Endothelial cell of hepatic sinusoid (primary cell): ENCODE measurements at regions not wholly inside any gene's neighbourhood (a gene's known extent, or its start where the extent isn't known, plus 50 kb on each side); places are given as distances from the start of the nearest gene placed in this dataset.

Source experiments
- in situ Hi-C: cut with HindIII; loops from 2 replicates; pipeline ENCODE4 v1.10.0; 2017; ENCODE audit warnings: low sequenced_read_pairs

GRCh38 chr6:170179616-170180324 lies 111.1 kb downstream of the DLL1 start:
- in situ Hi-C loops: no loop called here

- in situ Hi-C loops: no loop called here
Measured at GRCh38 chr6:170178561-170179477, 112.1 kb downstream of the DLL1 start.

- in situ Hi-C loops: no loop called here
Measured at GRCh38 chr6:170177772-170178560, 112.9 kb downstream of the DLL1 start.

GRCh38 chr6:170176898-170177771 lies 113.7 kb downstream of the DLL1 start:
- in situ Hi-C loops: no loop called here

DNA sequence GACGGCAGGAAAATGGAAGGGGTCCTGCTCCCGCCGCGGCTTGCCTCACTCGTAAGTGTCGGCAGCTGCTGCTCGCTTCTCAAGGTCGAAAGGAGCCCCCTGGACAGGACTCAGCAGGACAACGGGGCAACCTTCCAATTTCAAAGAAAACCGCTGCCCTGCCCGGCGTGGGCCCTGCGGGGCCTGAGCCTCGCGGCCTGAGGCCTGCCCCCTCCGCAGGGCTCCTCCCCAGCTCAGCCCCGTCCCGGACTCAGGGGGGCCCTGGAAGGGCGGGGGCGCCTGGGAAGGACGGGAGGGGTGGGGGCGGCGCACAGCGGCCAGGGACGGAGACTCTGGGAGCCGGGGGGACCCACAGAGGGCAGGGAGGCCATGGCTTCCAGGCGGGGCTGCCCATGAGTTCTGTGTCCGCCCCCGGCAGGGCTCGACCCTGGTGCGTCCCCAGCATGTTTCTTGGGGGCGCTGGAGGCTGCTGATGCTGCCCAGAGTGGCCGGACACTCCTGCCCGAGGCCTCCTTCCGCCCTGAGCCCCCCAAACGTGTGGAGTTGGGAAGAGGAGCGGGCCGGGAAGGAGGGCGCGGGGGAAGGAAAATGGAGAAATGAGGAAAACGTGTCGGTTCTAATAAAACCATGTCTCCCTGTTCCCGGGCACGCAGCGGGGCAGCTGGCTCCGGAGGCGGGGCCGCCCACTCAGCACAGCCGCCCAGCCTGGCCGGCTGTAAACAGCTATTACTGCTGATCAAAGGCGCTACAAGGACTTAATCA lies 114.6 kb downstream of the DLL1 start:
- in situ Hi-C loops: no loop called here

- in situ Hi-C loops: no loop called here
Measured at GRCh38 chr6:170175644-170176135, 115.2 kb downstream of the DLL1 start.

- in situ Hi-C loops: no loop called here
Measured at GRCh38 chr6:170174771-170175643, 115.9 kb downstream of the DLL1 start.

DNA sequence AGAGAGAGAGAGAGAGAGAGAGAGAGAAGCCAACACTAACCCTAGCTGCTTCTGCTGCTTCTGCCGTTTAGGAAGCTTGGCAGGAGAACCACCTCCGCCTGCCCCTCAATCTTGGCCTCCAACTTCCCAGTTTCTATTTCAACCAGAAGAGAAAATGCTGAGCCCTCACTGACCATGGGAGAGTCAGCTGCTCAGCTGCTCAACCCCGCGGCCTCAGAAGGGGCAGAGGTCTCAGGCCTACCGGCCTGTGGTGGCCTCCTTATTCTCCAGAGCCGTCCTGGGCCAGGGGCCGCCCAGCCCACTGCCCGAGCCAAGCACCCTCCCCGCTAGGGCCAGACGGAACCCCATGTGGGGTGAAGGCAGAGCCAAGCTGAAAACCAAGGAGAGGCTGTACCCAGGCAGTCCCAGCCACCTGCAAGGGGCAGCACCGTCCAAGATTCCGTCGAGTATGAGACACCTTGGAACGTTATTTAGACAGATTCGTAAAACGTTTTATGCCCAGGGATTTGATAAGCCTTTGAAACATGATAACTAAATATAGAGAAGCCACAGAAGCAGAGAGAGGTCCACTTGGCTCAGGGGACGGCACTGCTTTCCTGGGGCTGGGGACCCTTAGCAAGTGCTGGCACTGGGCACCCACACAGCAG lies 116.6 kb downstream of the DLL1 start:
- in situ Hi-C loops: no loop called here

- in situ Hi-C loops: no loop called here
Measured at GRCh38 chr6:170173335-170173881, 117.5 kb downstream of the DLL1 start.

GRCh38 chr6:170172825-170173256 lies 118.0 kb downstream of the DLL1 start:
- in situ Hi-C loops: no loop called here

DNA sequence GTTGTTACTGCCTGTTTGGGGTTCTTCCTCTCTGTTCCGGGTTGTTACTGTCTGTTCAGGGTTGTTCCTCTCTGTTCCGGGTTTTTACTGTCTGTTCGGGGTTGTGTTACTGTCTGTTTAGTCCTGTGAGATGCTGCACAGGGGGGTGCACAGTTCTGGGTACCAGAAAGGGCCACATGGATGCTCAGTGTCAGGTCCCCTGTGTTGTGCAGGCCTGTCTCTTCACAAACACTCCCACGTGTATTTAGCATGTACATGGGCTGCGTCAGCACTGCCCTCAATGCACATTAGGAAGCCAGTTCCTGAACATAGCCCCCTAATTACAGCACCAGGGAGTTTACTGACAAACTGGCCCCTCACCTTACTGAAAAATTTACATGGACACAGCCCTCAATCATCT lies 118.5 kb downstream of the DLL1 start:
- in situ Hi-C loops: no loop called here

- in situ Hi-C loops: no loop called here
Measured at GRCh38 chr6:170167657-170168159, 123.2 kb downstream of the DLL1 start.

GRCh38 chr6:170166511-170167122 lies 124.3 kb downstream of the DLL1 start:
- in situ Hi-C loops: no loop called here

DNA sequence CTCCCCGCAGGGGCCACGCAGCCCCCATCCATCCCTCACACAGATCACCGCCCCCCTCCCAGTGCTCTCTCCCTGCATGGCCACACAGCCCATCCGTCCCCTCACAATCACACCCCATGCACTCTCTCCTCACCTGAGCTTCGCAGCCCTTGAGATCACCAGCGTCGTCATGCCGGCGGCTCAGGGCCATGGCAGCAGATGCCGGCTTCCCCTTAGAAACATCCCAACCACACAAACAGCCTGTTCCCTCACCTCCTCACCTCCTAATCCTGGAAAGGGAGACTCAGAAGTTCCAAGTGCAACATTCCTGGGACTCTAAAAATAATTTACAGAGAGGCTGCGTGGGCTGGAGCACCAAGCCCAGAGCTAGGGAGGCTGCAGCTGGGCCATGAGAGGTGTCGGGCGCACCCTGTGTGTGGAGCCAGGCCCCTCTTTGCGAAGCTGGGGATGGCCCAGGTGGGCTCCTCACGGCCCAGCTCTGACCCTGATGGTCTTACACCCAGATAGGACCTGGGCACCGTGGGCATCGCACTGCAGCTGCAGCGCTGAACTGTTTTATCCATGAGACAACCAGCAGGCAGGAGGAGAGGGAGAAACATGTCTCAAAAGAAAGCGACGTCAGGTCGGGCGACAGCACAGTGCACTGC lies 125.3 kb downstream of the DLL1 start:
- in situ Hi-C loops: no loop called here

- in situ Hi-C loops: no loop called here
Measured at GRCh38 chr6:170165085-170165470, 125.8 kb downstream of the DLL1 start.

DNA sequence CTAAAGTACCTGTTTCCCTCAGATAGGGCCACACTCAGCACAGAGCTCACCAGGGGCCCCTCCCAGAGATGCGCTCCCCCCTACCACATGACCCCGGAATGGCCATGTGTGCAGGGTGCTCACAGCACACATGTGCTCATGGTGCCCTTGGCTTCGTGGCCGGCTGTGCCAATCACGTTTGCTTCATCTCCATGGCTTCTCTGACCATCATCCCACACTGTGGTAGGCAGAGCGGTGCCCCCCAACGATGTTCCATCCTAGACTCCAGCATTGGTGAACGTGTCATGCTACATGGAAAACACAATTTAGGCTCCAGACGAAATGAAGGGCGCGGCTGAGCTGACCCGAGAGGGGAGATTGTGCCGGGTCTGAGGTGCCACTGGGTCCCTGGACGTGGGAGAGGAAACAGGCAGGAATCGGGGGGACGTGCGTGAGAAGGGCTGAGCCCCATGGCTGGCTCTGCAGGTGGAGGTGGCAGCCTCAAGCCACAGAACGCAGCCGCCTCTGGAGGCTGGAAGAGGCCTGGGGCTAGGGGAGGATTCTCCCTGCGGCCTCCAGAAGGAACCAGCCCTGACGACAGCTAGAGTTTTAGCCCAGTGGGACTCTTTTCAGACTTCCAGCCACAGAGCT lies 126.5 kb downstream of the DLL1 start:
- in situ Hi-C loops: no loop called here
